Endothelial cell of umbilical vein (primary cell): ENCODE measurements at regions not wholly inside any gene's neighbourhood (a gene's known extent, or its start where the extent isn't known, plus 50 kb on each side); places are given as distances from the start of the nearest gene placed in this dataset.

Experiments
- BruUV-seq: library from RNA; stranded (reverse); fragments of 400-500 nt; replicated peaks from 2 replicates; lab custom pipeline; 2021; lab: Mats Ljungman, UMichigan
- CTCF ChIA-PET: fragments of 300-600, 350-600 bp; sonication (Branson Sonifier 250); formaldehyde crosslinking; loops from one replicate; lab custom pipeline; 2021; ENCODE audit warnings: antibody characterized with exemption, inconsistent platforms; lab: Charles Lee
- POLR2A ChIA-PET: fragments of 300-600, 350-600 bp; sonication (Branson Sonifier 250); formaldehyde crosslinking; loops from one replicate; lab custom pipeline; 2021; ENCODE audit warnings: antibody characterized with exemption, inconsistent platforms; lab: Charles Lee
- DNase-seq: peaks from one replicate; pipeline ENCODE4 v3.0.0-alpha.2; 2011; ENCODE audit warnings: low read depth, low spot score
- FAIRE-seq: peaks from 2 replicates; lab custom pipeline; 2011; peaks lifted over from hg19 to GRCh38; lab: Jason Lieb, UNC
- H2AFZ ChIP-seq: 2 replicates; pipeline ENCODE4 v1.6.0; 2012; ENCODE audit warnings: low read depth, low read length, control low read depth, inconsistent platforms
- H3K27ac ChIP-seq: 2 replicates; pipeline ENCODE4 v1.5.1; 2011; ENCODE audit warnings: low read depth, mild to moderate bottlenecking, control low read depth, low read length, moderate library complexity; ENCODE audit not compliant: insufficient read depth
- H3K27me3 ChIP-seq, 2 experiments: 2 replicates each; pipeline versions ENCODE4 v1.6.0 to v1.6.1; 2011; ENCODE audit warnings: low read length in 2 of 2, mixed read lengths in 1 of 2; ENCODE audit not compliant: control insufficient read depth in 2 of 2, insufficient read depth in 2 of 2
- H3K36me3 ChIP-seq, 2 experiments: 2 replicates in 1 of 2; 3 replicates in 1 of 2; pipeline ENCODE4 v1.5.1; 2011; ENCODE audit warnings: low read length in 2 of 2, mild to moderate bottlenecking in 1 of 2, moderate library complexity in 1 of 2; ENCODE audit not compliant: control insufficient read depth in 2 of 2, insufficient read depth in 2 of 2; ENCODE audit errors: extremely low read depth in 1 of 2
- H3K4me1 ChIP-seq: 3 replicates; pipeline ENCODE4 v1.5.1; 2011; ENCODE audit warnings: mild to moderate bottlenecking, low read length; ENCODE audit not compliant: control insufficient read depth, insufficient read depth; ENCODE audit errors: extremely low read depth
- H3K4me2 ChIP-seq: 2 replicates; pipeline ENCODE4 v1.6.1; 2011; ENCODE audit warnings: low read length, control low read depth, mixed read lengths; ENCODE audit not compliant: insufficient read depth
- H3K4me3 ChIP-seq, 3 experiments: fragments of 200-600 bp in 1 of 3; sonication (generic), shearing (Covaris generic) in 1 of 3; replicated peaks in 1 of 3; 2 replicates each; pipeline ENCODE4 v1.5.1; 2011 to 2016; ENCODE audit warnings: control low read depth in 3 of 3, low read length in 3 of 3, mild to moderate bottlenecking in 2 of 3, inconsistent platforms in 1 of 3, low read depth in 1 of 3, moderate library complexity in 1 of 3; ENCODE audit not compliant: insufficient read depth in 1 of 3
- H3K79me2 ChIP-seq: 2 replicates; pipeline ENCODE4 v1.6.0; 2012; ENCODE audit warnings: low read length, inconsistent platforms; ENCODE audit not compliant: control insufficient read depth, insufficient read depth
- H3K9ac ChIP-seq: replicated peaks from 2 replicates; pipeline ENCODE3; 2011; ENCODE audit warnings: low read length, control low read depth; ENCODE audit not compliant: insufficient read depth; ENCODE audit errors: extremely low read depth
- H3K9me1 ChIP-seq: replicated peaks from 3 replicates; pipeline ENCODE4 v1.6.0; 2011; ENCODE audit warnings: mild to moderate bottlenecking, low read length; ENCODE audit not compliant: control insufficient read depth, insufficient read depth; ENCODE audit errors: extremely low read depth
- H3K9me3 ChIP-seq: replicated peaks from 2 replicates; pipeline ENCODE4 v1.5.1; 2012; ENCODE audit warnings: low read length, inconsistent platforms; ENCODE audit not compliant: control insufficient read depth, insufficient read depth
- H4K20me1 ChIP-seq: replicated peaks from 2 replicates; pipeline ENCODE3; 2011; ENCODE audit warnings: mild to moderate bottlenecking, low read length; ENCODE audit not compliant: control insufficient read depth, insufficient read depth; ENCODE audit errors: extremely low read depth
- JUN ChIP-seq: IDR thresholded peaks from 2 replicates; pipeline ENCODE4 v1.6.1; 2011; ENCODE audit warnings: borderline replicate concordance, low read depth; ENCODE audit not compliant: insufficient read length, insufficient read depth
- POLR2AphosphoS5 ChIP-seq: IDR thresholded peaks from 2 replicates; pipeline ENCODE4 v1.6.1; 2012; ENCODE audit warnings: low read depth, mild to moderate bottlenecking, control low read depth, low read length, moderate library complexity; ENCODE audit not compliant: insufficient read depth
- dilution Hi-C: fragments of 300-500 bp; cut with MboI; formaldehyde crosslinking; loops from one replicate; pipeline ENCODE4 v1.15.0; 2019; ENCODE audit warnings: low sequenced_read_pairs; ENCODE audit not compliant: extremely low pct_ligation_motif_present
- intact Hi-C: fragments of 100-400 bp; cut with micrococcal nuclease; formaldehyde crosslinking; loops from one replicate; pipeline ENCODE4 v1.10.0; 2022

GRCh38 chr2:15687720-15688119, 96.1 kb downstream of the DDX1 start:
- ChIA-PET CTCF (no interaction called here), POLR2A (no interaction called here)
- Histone ChIP-seq H3K36me3 (no peaks in the 10 kb centered on the region), H3K9ac (no peak overlapping the region), H3K9me1 (no peaks in the 10 kb centered on the region), H2AFZ (no peak overlapping the region), H3K4me3 (no peak overlapping the region), H3K79me2 (no peaks in the 10 kb centered on the region), H3K9me3 (no peaks in the 10 kb centered on the region), H3K27me3 (peaks cover 8% of the 10 kb centered on the region in 2 experiments), H3K4me2 (no peak overlapping the region), H4K20me1 (no peaks in the 10 kb centered on the region), H3K4me1 (no peaks in the 10 kb centered on the region), H3K27ac (no peak overlapping the region)
- FAIRE-seq = no peak
- no peak for TF ChIP-seq POLR2AphosphoS5
- BruUV-seq = no TSS peak
- dilution Hi-C loops (no loop called here), intact Hi-C loops (no loop called here)
- no peak for DNase-seq

GRCh38 chr2:15688924-15689568, 97.4 kb downstream of the DDX1 start:
- TF ChIP-seq JUN = no peak
- H4K20me1 ChIP-seq = no peaks in the 10 kb centered on the region
- H3K79me2 ChIP-seq = no peaks in the 10 kb centered on the region
- H3K4me2 ChIP-seq = no peak overlapping the region
- intact Hi-C loops = no loop called here
- DNase-seq = no peak
- no peaks in the 10 kb centered on the region for H3K36me3 ChIP-seq
- no peak overlapping the region for H2AFZ ChIP-seq
- dilution Hi-C loops = no loop called here
- FAIRE-seq = no peak
- no peak overlapping the region for H3K9ac ChIP-seq
- H3K9me3 ChIP-seq = no peaks in the 10 kb centered on the region
- ChIA-PET POLR2A (no interaction called here), CTCF (no interaction called here)
- H3K27me3 ChIP-seq = peaks cover 8% of the 10 kb centered on the region in 2 experiments
- H3K27ac ChIP-seq = no peak overlapping the region
- no peaks in the 10 kb centered on the region for H3K4me1 ChIP-seq
- H3K9me1 ChIP-seq = no peaks in the 10 kb centered on the region
- no TSS peak for BruUV-seq
- no peak overlapping the region for H3K4me3 ChIP-seq
